HEK293T (cell line): ENCODE measurements at regions not wholly inside any gene's neighbourhood (a gene's known extent, or its start where the extent isn't known, plus 50 kb on each side); places are given as distances from the start of the nearest gene placed in this dataset.
"Not testable (repeated sequence)": the region's sequence is repeated elsewhere in the genome, so short reads cannot be mapped to it uniquely, and the experiment has no call there.

ENCODE experiments used
- CTCF ChIA-PET: fragments of 350-600 bp; formaldehyde crosslinking; extraction: SDS; loops from one replicate; lab custom pipeline; 2021; ENCODE audit warnings: antibody characterized with exemption, inconsistent platforms; lab: Yijun Ruan, JAX
- POLR2A ChIA-PET: fragments of 350-600 bp; formaldehyde crosslinking; extraction: SDS; loops from one replicate; lab custom pipeline; 2020; ENCODE audit warnings: antibody characterized with exemption, inconsistent platforms; lab: Yijun Ruan, JAX
- DNase-seq: peaks from one replicate; pipeline ENCODE4 v3.0.0; 2012; ENCODE audit warnings: mixed read lengths; ENCODE audit errors: extremely low spot score
- ARNT ChIP-seq: fragments of 450-650 bp; IDR thresholded peaks from 2 replicates; pipeline ENCODE4 v1.6.1; 2017; ENCODE audit warnings: mild to moderate bottlenecking
- BHLHE40 ChIP-seq: fragments of 450-650 bp; IDR thresholded peaks from 2 replicates; pipeline ENCODE4 v1.6.1; 2016; ENCODE audit warnings: mild to moderate bottlenecking, moderate library complexity, borderline replicate concordance
- CTBP1 ChIP-seq: fragments of 450-650 bp; IDR thresholded peaks from 2 replicates; pipeline ENCODE4 v1.6.1; 2016; ENCODE audit warnings: borderline replicate concordance
- ELF4 ChIP-seq: fragments of 450-650 bp; IDR thresholded peaks from 2 replicates; pipeline ENCODE4 v1.6.1; 2017; ENCODE audit warnings: antibody characterized with exemption
- FOXA1 ChIP-seq: fragments of 450-650 bp; IDR thresholded peaks from 2 replicates; pipeline ENCODE4 v1.6.1; 2016; ENCODE audit warnings: mild to moderate bottlenecking
- FOXK2 ChIP-seq: fragments of 450-650 bp; IDR thresholded peaks from 2 replicates; pipeline ENCODE4 v1.6.1; 2016; ENCODE audit warnings: mild to moderate bottlenecking
- FOXM1 ChIP-seq: fragments of 450-650 bp; IDR thresholded peaks from 2 replicates; pipeline ENCODE4 v1.6.1; 2017; ENCODE audit warnings: mild to moderate bottlenecking, borderline replicate concordance
- HDGF ChIP-seq: fragments of 450-650 bp; IDR thresholded peaks from 2 replicates; pipeline ENCODE4 v1.6.1; 2017; ENCODE audit warnings: antibody characterized with exemption, borderline replicate concordance
- L3MBTL2 ChIP-seq: fragments of 450-650 bp; conservative IDR thresholded peaks from 2 replicates; pipeline ENCODE4 v1.6.1; 2016; ENCODE audit warnings: mild to moderate bottlenecking
- LEF1 ChIP-seq: fragments of 450-650 bp; IDR thresholded peaks from 2 replicates; pipeline ENCODE4 v1.6.1; 2017; ENCODE audit warnings: mild to moderate bottlenecking, borderline replicate concordance
- NFRKB ChIP-seq: fragments of 450-650 bp; IDR thresholded peaks from 2 replicates; pipeline ENCODE4 v1.6.1; 2016; ENCODE audit warnings: mild to moderate bottlenecking, moderate library complexity
- SP1 ChIP-seq: fragments of 450-650 bp; IDR thresholded peaks from 2 replicates; pipeline ENCODE4 v1.6.1; 2017
- SUZ12 ChIP-seq: fragments of 450-650 bp; IDR thresholded peaks from 2 replicates; pipeline ENCODE4 v1.6.1; 2016; ENCODE audit warnings: mild to moderate bottlenecking
- TARDBP ChIP-seq: fragments of 450-650 bp; IDR thresholded peaks from 2 replicates; pipeline ENCODE4 v1.6.1; 2016
- ZNF384 ChIP-seq: fragments of 450-650 bp; IDR thresholded peaks from 2 replicates; pipeline ENCODE4 v1.6.1; 2016
- TF ChIP-seq, protein P1 (sequence below): fragments of 450-650 bp; IDR thresholded peaks from 2 replicates; pipeline ENCODE4 v1.6.1; 2016

DNA sequence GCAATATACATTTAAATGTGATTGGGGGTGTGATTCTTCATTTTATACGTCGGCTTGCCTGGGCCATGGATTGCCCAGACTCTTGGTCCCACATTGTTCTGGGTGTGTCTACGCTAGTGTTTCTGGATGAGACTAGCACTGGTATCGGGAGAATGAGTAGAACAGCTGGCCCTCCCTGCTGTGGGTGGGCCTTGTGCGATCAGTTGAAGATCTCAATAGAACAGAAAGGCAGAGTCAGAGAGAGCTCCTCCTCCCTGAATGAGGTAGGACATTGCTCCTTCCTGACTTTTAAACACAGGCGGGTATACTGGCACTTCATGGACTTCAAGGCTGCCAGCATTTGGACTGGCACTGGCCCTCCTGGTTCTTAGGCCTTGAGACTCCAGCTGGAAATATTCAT, 603.0 kb downstream of the LIG4 start:
- ChIA-PET POLR2A (no interaction called here), CTCF (no interaction called here)
- no peak for DNase-seq
- TF ChIP-seq L3MBTL2: no peak
- TF ChIP-seq CTBP1: no peak
- TF ChIP-seq FOXA1: no peak
- no peak for TF ChIP-seq SP1
- TF ChIP-seq, protein P1, sequence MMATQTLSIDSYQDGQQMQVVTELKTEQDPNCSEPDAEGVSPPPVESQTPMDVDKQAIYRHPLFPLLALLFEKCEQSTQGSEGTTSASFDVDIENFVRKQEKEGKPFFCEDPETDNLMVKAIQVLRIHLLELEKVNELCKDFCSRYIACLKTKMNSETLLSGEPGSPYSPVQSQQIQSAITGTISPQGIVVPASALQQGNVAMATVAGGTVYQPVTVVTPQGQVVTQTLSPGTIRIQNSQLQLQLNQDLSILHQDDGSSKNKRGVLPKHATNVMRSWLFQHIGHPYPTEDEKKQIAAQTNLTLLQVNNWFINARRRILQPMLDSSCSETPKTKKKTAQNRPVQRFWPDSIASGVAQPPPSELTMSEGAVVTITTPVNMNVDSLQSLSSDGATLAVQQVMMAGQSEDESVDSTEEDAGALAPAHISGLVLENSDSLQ: no peak
- TF ChIP-seq ELF4: no peak
- TF ChIP-seq BHLHE40: no peak
- TF ChIP-seq TARDBP: no peak
- no peak for TF ChIP-seq ZNF384
- no peak for TF ChIP-seq SUZ12
- TF ChIP-seq ARNT: no peak
- no peak for TF ChIP-seq FOXK2
- no peak for TF ChIP-seq LEF1
- TF ChIP-seq FOXM1: no peak
- no peak for TF ChIP-seq NFRKB
- no peak for TF ChIP-seq HDGF

DNA sequence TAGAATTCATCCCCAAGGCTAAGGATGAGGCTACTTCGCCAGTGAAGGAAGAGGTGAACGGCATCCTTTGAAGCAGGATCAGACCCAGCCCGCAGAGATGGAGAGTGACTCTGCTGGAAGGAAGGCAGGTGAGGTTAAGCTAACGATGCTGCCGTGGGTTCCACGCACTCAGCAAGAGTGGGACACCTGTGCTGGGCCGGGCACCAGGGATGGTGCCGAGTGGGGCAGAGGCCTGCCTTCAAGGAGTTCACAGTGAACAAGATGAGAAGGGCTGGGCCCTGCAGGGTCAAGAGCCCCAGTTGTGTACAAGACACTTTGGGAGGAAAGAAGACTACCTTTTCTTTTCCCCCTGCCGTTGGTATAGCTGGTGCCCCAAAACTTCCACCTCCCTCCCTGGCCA, 606.6 kb downstream of the LIG4 start:
- DNase-seq: no peak
- ChIA-PET POLR2A (no interaction called here), CTCF (no interaction called here)
- TF ChIP-seq HDGF (no peak), CTBP1 (no peak), L3MBTL2 (no peak), ELF4 (no peak), BHLHE40 (no peak), NFRKB (no peak), SP1 (no peak), ZNF384 (no peak), TARDBP (no peak), SUZ12 (no peak), LEF1 (no peak), FOXM1 (no peak), FOXK2 (no peak)
- TF ChIP-seq, protein P1: no peak

DNA sequence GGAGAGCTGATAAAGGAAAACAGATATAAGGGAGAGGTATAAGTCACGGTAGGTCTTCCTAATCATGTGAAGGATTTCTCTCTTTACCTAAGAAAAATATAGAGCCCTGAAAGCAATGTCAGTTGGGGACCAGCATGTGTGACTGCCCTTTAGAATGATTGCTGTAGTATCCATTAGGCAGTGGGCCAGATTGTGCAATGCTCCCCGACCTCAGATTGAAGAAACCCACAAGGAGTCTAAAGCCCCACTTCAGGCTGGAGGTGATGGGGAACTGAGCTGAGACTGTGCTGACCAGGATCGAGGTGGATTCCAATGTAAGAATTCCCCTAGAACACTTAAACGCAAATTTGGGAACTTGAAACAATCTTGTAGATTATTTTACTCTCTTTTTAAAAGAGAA, 614.4 kb downstream of the LIG4 start:
- ChIA-PET CTCF (no interaction called here), POLR2A (no interaction called here)
- no peak for DNase-seq
- no peak for TF ChIP-seq SP1
- no peak for TF ChIP-seq FOXM1
- no peak for TF ChIP-seq HDGF
- no peak for TF ChIP-seq FOXK2
- TF ChIP-seq NFRKB: no peak
- TF ChIP-seq BHLHE40: no peak
- no peak for TF ChIP-seq SUZ12
- TF ChIP-seq CTBP1: no peak
- TF ChIP-seq L3MBTL2: no peak
- TF ChIP-seq TARDBP: no peak

DNA sequence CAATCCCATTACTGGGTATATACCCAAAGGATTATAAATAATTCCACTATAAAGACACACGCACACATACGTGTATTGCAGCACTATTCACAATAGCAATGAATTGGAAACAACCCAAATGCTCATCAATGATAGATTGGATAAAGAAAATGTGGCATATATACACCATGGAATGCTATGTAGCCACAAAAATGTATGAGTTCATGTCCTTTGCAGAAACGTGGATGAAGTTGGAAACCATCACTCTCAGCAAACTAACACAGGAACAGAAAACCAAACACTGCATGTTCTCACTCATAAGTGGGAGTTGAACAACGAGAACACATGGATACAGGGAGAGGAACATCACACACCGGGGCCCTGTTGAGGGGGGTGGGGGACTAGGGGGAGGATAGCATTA, 619.0 kb downstream of the LIG4 start:
- POLR2A ChIA-PET, DNase-seq, CTCF ChIA-PET: not testable (repeated sequence)

DNA sequence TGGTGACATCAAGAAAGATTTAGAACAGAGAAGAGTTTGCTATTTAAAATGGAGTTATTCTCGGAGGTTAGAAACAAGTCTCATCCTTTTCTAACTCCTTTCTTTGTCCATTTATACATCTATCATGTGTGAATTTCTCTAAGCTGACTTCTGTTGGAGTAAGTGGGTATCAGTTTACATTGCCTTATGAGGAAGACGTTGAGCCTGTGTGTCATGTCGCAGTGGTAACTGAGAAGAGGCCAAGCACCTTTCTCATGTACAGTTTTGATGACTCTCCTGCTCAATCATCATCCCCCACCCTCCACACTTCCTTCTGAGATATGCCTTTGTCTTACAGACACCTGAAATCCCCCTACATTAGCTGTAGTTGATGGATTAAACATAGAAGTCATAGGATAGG, 624.8 kb downstream of the LIG4 start:
- POLR2A ChIA-PET: no interaction called here
- no peak for TF ChIP-seq LEF1
- no peak for TF ChIP-seq BHLHE40
- no peak for TF ChIP-seq HDGF
- TF ChIP-seq FOXM1: no peak
- TF ChIP-seq SP1: no peak
- TF ChIP-seq, protein P1: no peak
- no peak for TF ChIP-seq FOXA1
- no peak for TF ChIP-seq ELF4
- no peak for DNase-seq
- CTCF ChIA-PET: no interaction called here

DNA sequence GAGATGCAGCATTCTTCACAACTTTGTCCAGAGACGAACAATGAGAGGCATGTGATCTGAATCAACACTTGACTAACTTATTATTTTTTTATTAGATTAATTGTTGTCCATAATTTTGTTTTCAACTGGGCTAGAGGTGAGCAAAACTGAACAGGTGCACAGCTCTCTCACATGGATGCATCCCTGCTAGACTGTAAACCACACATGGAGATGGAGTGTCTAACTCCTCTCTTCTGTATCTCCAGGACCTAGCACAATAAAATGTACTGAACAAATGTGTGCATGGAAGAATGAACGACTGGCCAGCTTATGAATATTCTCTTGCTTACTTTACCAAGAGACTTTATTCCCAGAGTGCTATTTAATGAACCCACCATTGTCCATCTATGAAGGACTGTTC, 627.7 kb downstream of the LIG4 start:
- DNase-seq: no peak
- TF ChIP-seq SUZ12 (no peak), TARDBP (no peak), ELF4 (no peak), FOXM1 (no peak), FOXK2 (no peak)
- POLR2A ChIA-PET: no interaction called here
- CTCF ChIA-PET: no interaction called here

DNA sequence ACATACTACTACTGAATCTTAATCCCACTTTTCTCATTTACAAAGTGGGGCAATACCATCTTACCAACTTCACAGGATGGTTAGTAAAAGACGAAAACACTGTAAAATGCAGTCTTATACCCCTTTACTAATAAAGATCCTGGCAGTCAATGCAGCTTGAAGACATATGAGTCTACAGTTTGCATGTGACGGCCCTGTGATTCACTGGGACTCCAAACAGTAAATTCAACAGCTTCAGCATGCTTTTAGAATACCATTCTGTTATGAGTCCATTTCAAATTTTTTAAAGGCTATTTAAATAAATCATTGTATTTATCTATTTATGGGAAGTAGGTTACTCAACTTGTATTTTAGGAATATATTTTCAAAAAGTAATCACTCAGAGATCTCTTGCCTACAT, 629.1 kb downstream of the LIG4 start:
- CTCF ChIA-PET: no interaction called here
- POLR2A ChIA-PET: no interaction called here

More for the DNA sequence above, 629.1 kb downstream of the LIG4 start:
- DNase-seq: no peak
- TF ChIP-seq FOXA1: no peak
- TF ChIP-seq LEF1: no peak
- no peak for TF ChIP-seq TARDBP
- TF ChIP-seq SP1: no peak
- no peak for TF ChIP-seq FOXM1
- TF ChIP-seq SUZ12: no peak
- TF ChIP-seq BHLHE40: no peak
- no peak for TF ChIP-seq NFRKB
- no peak for TF ChIP-seq ZNF384
- no peak for TF ChIP-seq FOXK2
- no peak for TF ChIP-seq HDGF
- TF ChIP-seq, protein P1: no peak
- no peak for TF ChIP-seq ELF4
- TF ChIP-seq L3MBTL2: no peak
- TF ChIP-seq ARNT: no peak
- TF ChIP-seq CTBP1: no peak
